Neural cell (in vitro differentiated cells): ENCODE measurements at regions not wholly inside any gene's neighbourhood (a gene's known extent, or its start where the extent isn't known, plus 50 kb on each side); places are given as distances from the start of the nearest gene placed in this dataset.

ENCODE experiments used
- H2AFZ ChIP-seq: fragments of 200-600, 300-800 bp; sonication (generic), shearing (Covaris generic); 2 replicates; pipeline ENCODE4 v1.6.0; 2014; ENCODE audit warnings: low read depth, mild to moderate bottlenecking, antibody characterized with exemption, low read length, moderate library complexity
- H3F3A ChIP-seq: fragments of 200-600 bp; shearing (Covaris generic); 2 replicates; pipeline ENCODE4 v1.6.1; 2016; ENCODE audit warnings: mild to moderate bottlenecking, moderate library complexity, mixed read lengths, antibody characterized with exemption, low read length; ENCODE audit not compliant: insufficient read depth, poor library complexity, severe bottlenecking
- H3K27ac ChIP-seq: fragments of 200-600, 300-800 bp; sonication (generic), shearing (Covaris generic); 2 replicates; pipeline ENCODE4 v1.5.1; 2014; ENCODE audit warnings: mild to moderate bottlenecking, low read length, moderate library complexity
- H3K27me3 ChIP-seq: fragments of 300-800, 200-600 bp; sonication (generic), shearing (Covaris generic); 2 replicates; pipeline ENCODE4 v1.6.0; 2014; ENCODE audit warnings: mild to moderate bottlenecking, low read depth, low read length, moderate library complexity; ENCODE audit not compliant: insufficient read depth
- H3K36me3 ChIP-seq: fragments of 300-800, 200-600 bp; sonication (generic), shearing (Covaris generic); 2 replicates; pipeline ENCODE4 v1.5.1; 2014; ENCODE audit warnings: mild to moderate bottlenecking, antibody characterized with exemption, low read length, moderate library complexity; ENCODE audit not compliant: insufficient read depth
- H3K4me2 ChIP-seq: fragments of 300-800, 200-600 bp; sonication (generic), shearing (Covaris generic); 2 replicates; pipeline ENCODE4 v1.6.0; 2014; ENCODE audit warnings: mild to moderate bottlenecking, low read length
- H3K4me3 ChIP-seq: fragments of 300-800, 200-600 bp; sonication (generic), shearing (Covaris generic); 2 replicates; pipeline ENCODE4 v1.5.1; 2014; ENCODE audit warnings: mild to moderate bottlenecking, low read length, moderate library complexity
- H3K79me2 ChIP-seq: fragments of 200-600 bp; shearing (Covaris generic); replicated peaks from 2 replicates; pipeline ENCODE4 v1.6.0; 2014; ENCODE audit warnings: mild to moderate bottlenecking, low read length, moderate library complexity; ENCODE audit not compliant: insufficient read depth
- H3K9ac ChIP-seq: fragments of 300-800, 200-600 bp; sonication (generic), shearing (Covaris generic); 2 replicates; pipeline ENCODE4 v1.6.1; 2016; ENCODE audit warnings: mild to moderate bottlenecking, low read length, mixed read lengths
- H3K9me2 ChIP-seq: fragments of 200-600 bp; shearing (Covaris generic); 2 replicates; pipeline ENCODE4 v1.6.1; 2016; ENCODE audit warnings: mild to moderate bottlenecking, low read length, mixed read lengths; ENCODE audit not compliant: insufficient read depth
- H3K9me3 ChIP-seq: fragments of 200-600, 300-800 bp; sonication (generic), shearing (Covaris generic); 2 replicates; pipeline ENCODE4 v1.6.1; 2016; ENCODE audit warnings: mild to moderate bottlenecking, mixed run types, low read length, moderate library complexity, mixed read lengths
- H4K20me1 ChIP-seq: fragments of 200-600 bp; shearing (Covaris generic); 2 replicates; pipeline ENCODE4 v1.6.1; 2016; ENCODE audit warnings: mild to moderate bottlenecking, mixed run types; ENCODE audit not compliant: insufficient read depth
- EP300 ChIP-seq: fragments of 450-650 bp; conservative IDR thresholded peaks from 2 replicates; pipeline ENCODE4 v1.6.1; 2014; ENCODE audit warnings: antibody characterized with exemption, mild to moderate bottlenecking, moderate library complexity; ENCODE audit not compliant: poor library complexity, severe bottlenecking
- EZH2 ChIP-seq: fragments of 200-600, 300-800 bp; shearing (Covaris generic), sonication (generic); IDR thresholded peaks from 2 replicates; pipeline ENCODE4 v1.6.1; 2014; ENCODE audit warnings: antibody characterized with exemption, low read length, borderline replicate concordance, mild to moderate bottlenecking; ENCODE audit not compliant: insufficient read depth, poor library complexity, severe bottlenecking
- MXI1 ChIP-seq: fragments of 450-650 bp; conservative IDR thresholded peaks from 2 replicates; pipeline ENCODE4 v1.6.1; 2014; ENCODE audit warnings: antibody characterized with exemption, mild to moderate bottlenecking; ENCODE audit not compliant: poor library complexity, severe bottlenecking
- POLR2AphosphoS5 ChIP-seq: IDR thresholded peaks from 2 replicates; pipeline ENCODE4 v1.6.1; 2012
- RAD21 ChIP-seq: fragments of 450-650 bp; conservative IDR thresholded peaks from 2 replicates; pipeline ENCODE4 v1.6.1; 2014; ENCODE audit warnings: antibody characterized with exemption, mild to moderate bottlenecking, moderate library complexity
- SMC3 ChIP-seq: fragments of 450-650 bp; conservative IDR thresholded peaks from 2 replicates; pipeline ENCODE4 v1.6.1; 2014; ENCODE audit warnings: antibody characterized with exemption, mild to moderate bottlenecking, moderate library complexity; ENCODE audit not compliant: poor library complexity
- TAF1 ChIP-seq: IDR thresholded peaks from 2 replicates; pipeline ENCODE4 v1.6.1; 2012; ENCODE audit warnings: low read depth
- TF ChIP-seq, protein P1 (sequence below): fragments of 450-650 bp; IDR thresholded peaks from 2 replicates; pipeline ENCODE4 v1.5.1; 2014; ENCODE audit warnings: antibody characterized with exemption, mild to moderate bottlenecking, moderate library complexity; ENCODE audit not compliant: poor library complexity, severe bottlenecking
- TF ChIP-seq, protein P2 (sequence below): IDR thresholded peaks from 2 replicates; pipeline ENCODE4 v1.6.1; 2012; ENCODE audit warnings: borderline replicate concordance

DNA sequence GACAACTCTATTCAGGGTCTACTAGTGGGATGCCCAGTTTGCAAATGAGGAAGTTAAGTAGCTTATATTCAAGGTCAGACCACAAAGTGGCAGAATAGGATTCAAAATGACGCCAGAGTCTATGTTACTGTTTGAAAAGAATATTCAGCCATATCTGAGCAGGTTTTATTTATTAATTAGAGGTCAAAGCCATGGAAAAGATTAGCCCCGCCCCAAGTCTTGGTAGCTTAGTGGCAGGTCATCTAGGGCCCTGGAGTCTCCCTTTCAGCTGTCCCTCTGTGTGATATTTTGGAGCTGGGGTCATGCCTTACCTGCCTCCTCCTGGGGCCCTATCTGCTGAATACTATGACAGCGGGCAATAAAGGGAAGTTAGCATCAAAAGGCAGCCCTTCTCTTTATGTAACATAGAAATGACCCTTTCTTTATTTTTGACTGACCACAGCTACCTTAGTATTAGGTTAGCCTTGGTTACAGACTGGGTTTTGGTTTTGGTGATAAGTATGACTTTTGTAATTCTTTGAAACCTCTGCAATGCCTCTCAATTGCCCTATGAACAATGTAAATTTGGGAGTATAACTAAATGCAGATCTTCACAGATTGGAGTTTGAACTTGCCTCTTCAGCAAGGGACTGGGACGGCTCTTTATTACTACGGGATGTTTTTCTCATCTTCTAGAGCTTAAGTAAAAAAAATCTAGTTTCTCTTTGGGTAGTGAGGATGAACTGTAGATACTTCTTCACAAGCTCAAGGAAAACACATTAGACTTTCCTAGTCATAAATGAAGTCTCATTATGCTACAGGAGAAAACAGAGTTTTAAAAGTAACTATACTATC, 153.0 kb upstream of the ITGA4 start:
- Histone ChIP-seq H3K9me2 (no peaks in the 10 kb centered on the region), H3K27me3 (no peaks in the 10 kb centered on the region), H3K9ac (no peak overlapping the region), H3K79me2 (no peaks in the 10 kb centered on the region), H4K20me1 (no peaks in the 10 kb centered on the region), H3K9me3 (no peaks in the 10 kb centered on the region), H2AFZ (no peak overlapping the region), H3F3A (no peaks in the 10 kb centered on the region), H3K4me2 (no peak overlapping the region), H3K27ac (no peak overlapping the region), H3K4me3 (no peak overlapping the region), H3K36me3 (no peaks in the 10 kb centered on the region)
- TF ChIP-seq EP300 (no peak), SMC3 (no peak)

DNA sequence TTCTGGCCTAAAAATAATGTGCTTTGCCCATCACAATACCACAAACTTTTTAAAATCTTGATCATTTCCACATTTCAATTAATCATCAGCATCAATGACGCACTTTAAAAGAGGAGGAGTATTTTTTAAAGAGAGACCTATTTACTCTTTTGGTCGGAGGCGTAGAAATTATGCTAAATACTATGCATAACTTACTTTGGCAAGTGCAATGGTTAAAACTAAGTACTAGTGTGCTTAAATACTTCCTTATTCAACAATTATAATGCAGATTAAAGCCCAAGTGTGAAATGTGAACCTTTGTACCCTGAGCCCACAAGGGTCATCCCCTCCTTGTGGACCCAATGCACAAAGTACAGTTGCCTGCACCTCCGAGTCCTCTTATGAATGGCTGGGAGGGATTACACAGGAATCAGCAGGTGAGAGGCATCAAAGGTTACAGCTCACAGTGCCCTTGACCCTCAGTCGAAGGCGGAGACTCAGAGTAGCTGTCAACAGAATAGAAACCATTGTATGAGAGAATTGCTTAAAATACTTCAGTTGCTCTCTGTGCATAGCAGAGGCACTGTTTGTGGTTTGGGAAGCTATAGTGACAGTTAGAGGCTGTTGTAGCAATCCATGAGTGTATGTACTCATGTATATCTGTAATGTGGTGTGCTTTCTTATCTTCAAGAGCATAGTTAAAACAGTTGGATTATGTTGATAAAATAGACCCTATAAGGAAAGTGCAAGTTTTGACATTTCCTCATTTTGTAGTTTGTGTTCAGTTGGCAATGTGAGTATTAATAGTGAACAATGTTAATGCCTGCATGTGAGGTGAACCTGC, 151.7 kb upstream of the ITGA4 start:
- Histone ChIP-seq H3K4me2 (no peak overlapping the region), H2AFZ (no peak overlapping the region), H3K9me2 (no peaks in the 10 kb centered on the region), H3K27ac (no peak overlapping the region), H3F3A (no peaks in the 10 kb centered on the region), H3K36me3 (no peaks in the 10 kb centered on the region), H3K9ac (no peak overlapping the region), H3K9me3 (no peaks in the 10 kb centered on the region), H3K4me3 (no peak overlapping the region), H3K27me3 (no peaks in the 10 kb centered on the region), H4K20me1 (no peaks in the 10 kb centered on the region), H3K79me2 (no peaks in the 10 kb centered on the region)
- TF ChIP-seq, protein P1, sequence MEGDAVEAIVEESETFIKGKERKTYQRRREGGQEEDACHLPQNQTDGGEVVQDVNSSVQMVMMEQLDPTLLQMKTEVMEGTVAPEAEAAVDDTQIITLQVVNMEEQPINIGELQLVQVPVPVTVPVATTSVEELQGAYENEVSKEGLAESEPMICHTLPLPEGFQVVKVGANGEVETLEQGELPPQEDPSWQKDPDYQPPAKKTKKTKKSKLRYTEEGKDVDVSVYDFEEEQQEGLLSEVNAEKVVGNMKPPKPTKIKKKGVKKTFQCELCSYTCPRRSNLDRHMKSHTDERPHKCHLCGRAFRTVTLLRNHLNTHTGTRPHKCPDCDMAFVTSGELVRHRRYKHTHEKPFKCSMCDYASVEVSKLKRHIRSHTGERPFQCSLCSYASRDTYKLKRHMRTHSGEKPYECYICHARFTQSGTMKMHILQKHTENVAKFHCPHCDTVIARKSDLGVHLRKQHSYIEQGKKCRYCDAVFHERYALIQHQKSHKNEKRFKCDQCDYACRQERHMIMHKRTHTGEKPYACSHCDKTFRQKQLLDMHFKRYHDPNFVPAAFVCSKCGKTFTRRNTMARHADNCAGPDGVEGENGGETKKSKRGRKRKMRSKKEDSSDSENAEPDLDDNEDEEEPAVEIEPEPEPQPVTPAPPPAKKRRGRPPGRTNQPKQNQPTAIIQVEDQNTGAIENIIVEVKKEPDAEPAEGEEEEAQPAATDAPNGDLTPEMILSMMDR, result no peak
- TF ChIP-seq POLR2AphosphoS5, result no peak
- no peak for TF ChIP-seq TAF1
- no peak for TF ChIP-seq MXI1
- TF ChIP-seq EZH2, result no peak
- no peak for TF ChIP-seq SMC3
- TF ChIP-seq, protein P2, sequence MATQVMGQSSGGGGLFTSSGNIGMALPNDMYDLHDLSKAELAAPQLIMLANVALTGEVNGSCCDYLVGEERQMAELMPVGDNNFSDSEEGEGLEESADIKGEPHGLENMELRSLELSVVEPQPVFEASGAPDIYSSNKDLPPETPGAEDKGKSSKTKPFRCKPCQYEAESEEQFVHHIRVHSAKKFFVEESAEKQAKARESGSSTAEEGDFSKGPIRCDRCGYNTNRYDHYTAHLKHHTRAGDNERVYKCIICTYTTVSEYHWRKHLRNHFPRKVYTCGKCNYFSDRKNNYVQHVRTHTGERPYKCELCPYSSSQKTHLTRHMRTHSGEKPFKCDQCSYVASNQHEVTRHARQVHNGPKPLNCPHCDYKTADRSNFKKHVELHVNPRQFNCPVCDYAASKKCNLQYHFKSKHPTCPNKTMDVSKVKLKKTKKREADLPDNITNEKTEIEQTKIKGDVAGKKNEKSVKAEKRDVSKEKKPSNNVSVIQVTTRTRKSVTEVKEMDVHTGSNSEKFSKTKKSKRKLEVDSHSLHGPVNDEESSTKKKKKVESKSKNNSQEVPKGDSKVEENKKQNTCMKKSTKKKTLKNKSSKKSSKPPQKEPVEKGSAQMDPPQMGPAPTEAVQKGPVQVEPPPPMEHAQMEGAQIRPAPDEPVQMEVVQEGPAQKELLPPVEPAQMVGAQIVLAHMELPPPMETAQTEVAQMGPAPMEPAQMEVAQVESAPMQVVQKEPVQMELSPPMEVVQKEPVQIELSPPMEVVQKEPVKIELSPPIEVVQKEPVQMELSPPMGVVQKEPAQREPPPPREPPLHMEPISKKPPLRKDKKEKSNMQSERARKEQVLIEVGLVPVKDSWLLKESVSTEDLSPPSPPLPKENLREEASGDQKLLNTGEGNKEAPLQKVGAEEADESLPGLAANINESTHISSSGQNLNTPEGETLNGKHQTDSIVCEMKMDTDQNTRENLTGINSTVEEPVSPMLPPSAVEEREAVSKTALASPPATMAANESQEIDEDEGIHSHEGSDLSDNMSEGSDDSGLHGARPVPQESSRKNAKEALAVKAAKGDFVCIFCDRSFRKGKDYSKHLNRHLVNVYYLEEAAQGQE, result no peak
- TF ChIP-seq EP300, result no peak
- TF ChIP-seq RAD21, result no peak
